ENCODE measurements at regions not wholly inside any gene's neighbourhood (a gene's known extent, or its start where the extent isn't known, plus 50 kb on each side); places are given as distances from the start of the nearest gene placed in this dataset.

GRCh38 chrX:87755493-87755892 lies 237.9 kb downstream of the KLHL4 start:
- ATAC-seq (ENCODE audit: low read depth): no peak
- Histone ChIP-seq H3K9ac (ENCODE audit: low read length) (no peak overlapping the region), H4K20me1 (ENCODE audit: control insufficient read depth, insufficient read depth, low read length, poor library complexity, severe bottlenecking) (no peaks in the 10 kb centered on the region), H3K36me3 (replicated peaks in 1 of 2; ENCODE audit: control extremely low read depth in 1 of 2, control insufficient read depth in 1 of 2, extremely low read depth in 1 of 2, insufficient read depth in 2 of 2, low read length in 1 of 2) (no peaks in the 10 kb centered on the region), H3K4me3 (ENCODE audit: control extremely low read depth in 1 of 5, extremely low read depth in 1 of 5, insufficient read depth in 1 of 5, low read depth in 2 of 5, low read length in 4 of 5) (no peak overlapping the region), H2AFZ (ENCODE audit: insufficient read depth, low read depth, low read length, poor library complexity, severe bottlenecking) (no peak overlapping the region), H3K4me2 (replicated peaks; ENCODE audit: low read depth, low read length, poor library complexity, severe bottlenecking) (no peak overlapping the region), H3K9me3 (ENCODE audit: control extremely low read depth in 1 of 3, control insufficient read depth in 2 of 3, insufficient read depth in 1 of 3, low read length in 2 of 3) (peaks cover 0 to 5% (median 0%) of the 10 kb centered on the region in 3 donors), H3K27ac (ENCODE audit: low read length in 2 of 2) (no peak overlapping the region), H3K79me2 (ENCODE audit: control insufficient read depth, insufficient read depth, low read length) (no peaks in the 10 kb centered on the region), H3K27me3 (replicated peaks in 1 of 4; ENCODE audit: control extremely low read depth in 1 of 4, control insufficient read depth in 3 of 4, insufficient read depth in 4 of 4, low read length in 3 of 4) (no peaks in the 10 kb centered on the region), H3K4me1 (ENCODE audit: control insufficient read depth in 2 of 2, insufficient read depth in 2 of 2, low read length in 2 of 2) (no peaks in the 10 kb centered on the region)
- intact Hi-C loops (cut with micrococcal nuclease): no loop called here
- no peak for DNase-seq
- H3K4me1 Mint-ChIP-seq: no peaks in the 10 kb centered on the region
- no peak overlapping the region for H3K27ac Mint-ChIP-seq
- TF ChIP-seq EZH2 (IDR thresholded peaks at IDR 0.05; ENCODE audit: borderline replicate concordance, insufficient read depth, low read depth, low read length, poor library complexity, severe bottlenecking) (no peak), CTCF (IDR thresholded peaks at IDR 0.05) (no peak)
- H3K4me3 Mint-ChIP-seq: no peak overlapping the region
- ChIA-PET POLR2A (no interaction called here), CTCF (no interaction called here)
- no peaks in the 10 kb centered on the region for H3K27me3 Mint-ChIP-seq
- WGBS (ENCODE audit: insufficient coverage): 90% methylated on average over 2 of the region's 5 CpGs
- no peaks in the 10 kb centered on the region for H3K9me3 Mint-ChIP-seq (ENCODE audit: insufficient read depth)

GRCh38 chrX:87788976-87789375 lies 271.4 kb downstream of the KLHL4 start:
- no peaks in the 10 kb centered on the region for H3K4me1 Mint-ChIP-seq
- no peak for ATAC-seq (ENCODE audit: low read depth)
- no peaks in the 10 kb centered on the region for H3K27me3 ChIP-seq (replicated peaks in 1 of 4; ENCODE audit: control extremely low read depth in 1 of 4, control insufficient read depth in 3 of 4, insufficient read depth in 4 of 4, low read length in 3 of 4)
- no peaks in the 10 kb centered on the region for H3K9me3 Mint-ChIP-seq (ENCODE audit: insufficient read depth)
- POLR2A ChIA-PET: no interaction called here
- CTCF ChIA-PET: no interaction called here
- TF ChIP-seq CTCF (IDR thresholded peaks at IDR 0.05): no peak
- TF ChIP-seq EZH2 (IDR thresholded peaks at IDR 0.05; ENCODE audit: borderline replicate concordance, insufficient read depth, low read depth, low read length, poor library complexity, severe bottlenecking): no peak
- DNase-seq: no peak
- H2AFZ ChIP-seq (ENCODE audit: insufficient read depth, low read depth, low read length, poor library complexity, severe bottlenecking): no peak overlapping the region
- H3K4me2 ChIP-seq (replicated peaks; ENCODE audit: low read depth, low read length, poor library complexity, severe bottlenecking): no peak overlapping the region
- no peaks in the 10 kb centered on the region for H4K20me1 ChIP-seq (ENCODE audit: control insufficient read depth, insufficient read depth, low read length, poor library complexity, severe bottlenecking)
- no peaks in the 10 kb centered on the region for H3K79me2 ChIP-seq (ENCODE audit: control insufficient read depth, insufficient read depth, low read length)
- H3K9me3 ChIP-seq (ENCODE audit: control extremely low read depth in 1 of 3, control insufficient read depth in 2 of 3, insufficient read depth in 1 of 3, low read length in 2 of 3): peaks cover 0 to 3% (median 0%) of the 10 kb centered on the region in 3 donors
- H3K27ac Mint-ChIP-seq: no peak overlapping the region
- H3K4me3 Mint-ChIP-seq: no peak overlapping the region
- H3K27ac ChIP-seq (ENCODE audit: low read length in 2 of 2): no peak overlapping the region
- H3K4me3 ChIP-seq (ENCODE audit: control extremely low read depth in 1 of 5, extremely low read depth in 1 of 5, insufficient read depth in 1 of 5, low read depth in 2 of 5, low read length in 4 of 5): no peak overlapping the region
- H3K36me3 ChIP-seq (replicated peaks in 1 of 2; ENCODE audit: control extremely low read depth in 1 of 2, control insufficient read depth in 1 of 2, extremely low read depth in 1 of 2, insufficient read depth in 2 of 2, low read length in 1 of 2): no peaks in the 10 kb centered on the region
- no peak overlapping the region for H3K9ac ChIP-seq (ENCODE audit: low read length)
- intact Hi-C loops (cut with micrococcal nuclease): no loop called here
- no peaks in the 10 kb centered on the region for H3K4me1 ChIP-seq (ENCODE audit: control insufficient read depth in 2 of 2, insufficient read depth in 2 of 2, low read length in 2 of 2)
- H3K27me3 Mint-ChIP-seq: no peaks in the 10 kb centered on the region
